GM19193 (cell line): ENCODE measurements at regions not wholly inside any gene's neighbourhood (a gene's known extent, or its start where the extent isn't known, plus 50 kb on each side); places are given as distances from the start of the nearest gene placed in this dataset.

Experiments
- POLR2A ChIP-seq: IDR thresholded peaks from 4 replicates; pipeline ENCODE4 v1.6.1; 2011; ENCODE audit not compliant: insufficient read depth, insufficient read length; ENCODE audit errors: extremely low read depth

- no peak for TF ChIP-seq POLR2A
Measured at GRCh38 chr6:145559836-145560235, 175.5 kb downstream of the EPM2A start.

- TF ChIP-seq POLR2A: no peak
Measured at GRCh38 chr6:145561095-145562072, 173.9 kb downstream of the EPM2A start.

- no peak for TF ChIP-seq POLR2A
Measured at GRCh38 chr6:145562771-145563615, 172.3 kb downstream of the EPM2A start.

GRCh38 chr6:145564553-145564952 is 170.8 kb downstream of the EPM2A start:
- no peak for TF ChIP-seq POLR2A

- no peak for TF ChIP-seq POLR2A
Measured at GRCh38 chr6:145567684-145568252, 167.6 kb downstream of the EPM2A start.

- TF ChIP-seq POLR2A: no peak
Measured at GRCh38 chr6:145569140-145569539, 166.2 kb downstream of the EPM2A start.
